ENCODE measurements at regions not wholly inside any gene's neighbourhood (a gene's known extent, or its start where the extent isn't known, plus 50 kb on each side); places are given as distances from the start of the nearest gene placed in this dataset.

- FAIRE-seq, result no peak
Measured at GRCh38 chr18:76179257-76179656, 315.8 kb downstream of the ZNF516 start.

DNA sequence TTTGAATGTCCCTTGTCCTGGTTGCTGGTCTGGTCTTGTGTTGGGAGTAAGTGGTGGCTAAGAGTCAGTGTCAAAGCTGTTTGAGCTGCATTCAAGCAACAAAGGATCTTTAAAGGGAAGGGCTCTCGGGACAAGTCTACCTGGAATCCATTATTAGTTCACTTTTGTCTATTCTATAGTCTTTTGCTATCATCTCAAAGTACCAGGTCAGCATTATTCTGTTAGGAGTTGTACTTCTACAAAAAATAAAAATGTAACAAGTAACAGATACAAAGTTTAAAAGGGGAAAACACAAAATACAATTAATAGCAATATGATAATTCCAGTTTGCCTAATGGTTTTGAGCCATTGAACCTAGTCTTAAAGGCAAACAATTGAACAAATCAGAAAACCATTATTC is 317.9 kb downstream of the ZNF516 start:
- FAIRE-seq, result no peak

DNA sequence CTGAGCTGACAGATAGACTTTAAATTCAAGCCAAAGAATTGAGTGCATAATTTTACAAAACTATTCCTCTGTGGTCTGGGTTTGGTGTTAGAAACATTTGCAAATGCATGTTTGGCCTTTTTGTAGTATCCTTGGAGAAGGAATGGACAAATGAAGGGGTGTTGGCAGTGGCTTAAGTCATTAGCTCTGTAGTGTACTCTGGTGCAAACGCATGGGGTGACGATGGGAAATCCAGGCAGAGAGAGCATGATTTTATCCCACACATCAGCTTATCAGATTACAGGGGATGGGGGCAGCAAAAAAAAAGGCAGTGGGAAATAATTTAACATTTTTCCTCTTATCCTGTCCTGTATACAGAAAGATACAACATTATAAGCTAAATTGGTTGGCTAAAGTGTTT is 320.6 kb downstream of the ZNF516 start:
- FAIRE-seq, result no peak

DNA sequence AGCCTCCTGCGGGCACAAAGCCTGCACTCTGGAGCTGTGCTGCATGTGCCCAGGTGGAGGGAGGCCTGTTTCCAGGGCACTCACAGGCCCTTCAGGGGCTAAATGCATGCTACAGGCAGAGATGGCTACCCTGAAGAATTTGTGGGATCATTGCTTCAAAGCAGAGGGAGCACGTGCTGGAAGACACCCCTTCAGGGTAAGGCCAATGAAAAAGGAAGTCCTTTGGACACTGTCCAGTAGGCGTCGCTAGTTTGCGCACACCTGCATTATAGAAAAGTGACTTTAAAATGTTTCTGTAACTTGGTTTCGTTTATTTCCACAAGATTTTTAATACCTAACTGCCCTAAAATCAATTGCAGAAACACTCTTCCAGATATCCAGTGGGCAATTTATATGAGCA is 325.3 kb downstream of the ZNF516 start:
- FAIRE-seq, result no peak

- FAIRE-seq, result no peak
Measured at GRCh38 chr18:76167845-76168621, 327.0 kb downstream of the ZNF516 start.

DNA sequence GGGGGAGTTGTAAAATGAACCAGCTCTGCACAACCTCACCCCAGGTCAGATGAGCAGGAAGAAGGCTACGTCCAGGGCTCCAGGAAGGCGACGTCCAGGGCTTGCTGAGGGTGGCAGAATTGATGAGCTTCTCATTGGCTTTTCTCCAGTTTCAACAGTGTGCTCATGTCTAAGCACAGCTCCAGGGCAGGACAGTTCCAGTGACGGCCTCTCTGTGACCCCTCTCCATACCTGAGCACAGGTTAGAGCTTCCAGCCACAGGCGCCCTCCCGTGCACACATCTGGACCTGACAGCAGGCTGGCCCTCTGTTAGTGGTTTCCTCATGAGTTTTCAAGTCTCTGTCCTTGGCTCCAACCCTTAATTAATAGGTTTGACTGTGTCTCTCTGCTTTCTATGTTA is 327.6 kb downstream of the ZNF516 start:
- FAIRE-seq, result no peak

- FAIRE-seq, result no peak
Measured at GRCh38 chr18:76162886-76163285, 332.2 kb downstream of the ZNF516 start.

- no peak for FAIRE-seq
Measured at GRCh38 chr18:76161983-76162382, 333.1 kb downstream of the ZNF516 start.

DNA sequence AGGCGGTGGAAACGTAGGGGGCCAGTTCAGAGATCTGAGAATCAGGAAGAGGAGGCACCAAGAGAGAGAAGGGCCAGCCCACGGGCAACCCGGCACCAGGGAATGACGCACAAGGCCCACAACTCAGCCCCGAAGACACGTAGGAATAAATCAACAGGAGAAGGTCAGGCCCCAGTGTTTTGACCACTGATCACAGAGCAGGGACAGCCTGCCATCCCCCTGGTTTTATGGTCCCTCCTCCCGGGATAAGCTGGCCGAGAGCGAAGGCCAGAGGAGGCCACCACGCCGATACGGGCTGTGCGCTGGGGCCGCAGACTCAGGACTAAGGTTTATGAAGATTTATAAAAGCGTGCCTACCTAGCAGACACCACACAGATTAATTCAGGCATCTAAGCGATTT is 341.4 kb downstream of the ZNF516 start:
- no peak for FAIRE-seq

DNA sequence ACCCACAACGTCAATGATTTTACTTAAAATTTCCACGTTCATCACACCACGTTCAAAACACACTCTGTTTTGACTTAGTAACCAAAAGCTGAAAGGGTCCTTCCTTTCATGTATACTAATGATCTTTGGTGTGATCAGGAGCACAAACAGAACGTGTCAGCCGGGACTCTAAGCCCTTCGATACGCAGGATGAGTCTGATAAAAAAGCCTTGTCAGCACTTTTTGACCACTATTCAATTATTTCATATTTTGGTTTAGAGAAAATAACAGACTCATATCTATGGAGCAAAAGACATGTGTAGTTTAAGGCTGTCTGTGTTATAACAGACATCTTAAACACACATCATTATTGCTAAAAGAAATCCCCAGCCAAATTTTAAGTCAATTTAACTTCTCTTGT is 345.3 kb downstream of the ZNF516 start:
- no peak for FAIRE-seq

- FAIRE-seq, result no peak
Measured at GRCh38 chr18:76149284-76149683, 345.8 kb downstream of the ZNF516 start.

- FAIRE-seq, result no peak
Measured at GRCh38 chr18:76145521-76146376, 349.3 kb downstream of the ZNF516 start.

GRCh38 chr18:76144844-76145243 is 350.2 kb downstream of the ZNF516 start:
- FAIRE-seq, result no peak

- no peak for FAIRE-seq
Measured at GRCh38 chr18:76142611-76143010, 352.4 kb downstream of the ZNF516 start.

DNA sequence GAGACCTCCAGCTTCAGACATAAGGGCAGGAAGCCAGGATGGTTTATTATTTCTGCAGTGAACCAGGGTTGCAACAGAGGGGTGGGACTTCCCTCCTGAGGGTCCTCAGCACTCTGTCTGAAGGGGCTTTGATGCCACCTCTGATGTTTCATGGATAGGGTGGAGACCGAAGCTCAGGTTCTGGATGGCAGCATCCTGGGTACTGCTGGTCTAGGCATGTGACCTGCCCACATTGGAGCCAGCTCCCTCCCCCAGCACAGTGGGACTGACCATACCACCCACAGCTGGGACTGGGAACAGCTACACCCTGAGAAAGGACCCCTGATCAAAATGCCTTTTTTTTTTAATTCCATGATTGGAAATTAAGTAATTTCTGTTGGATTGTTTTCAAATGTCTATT is 355.2 kb downstream of the ZNF516 start:
- FAIRE-seq, result no peak

DNA sequence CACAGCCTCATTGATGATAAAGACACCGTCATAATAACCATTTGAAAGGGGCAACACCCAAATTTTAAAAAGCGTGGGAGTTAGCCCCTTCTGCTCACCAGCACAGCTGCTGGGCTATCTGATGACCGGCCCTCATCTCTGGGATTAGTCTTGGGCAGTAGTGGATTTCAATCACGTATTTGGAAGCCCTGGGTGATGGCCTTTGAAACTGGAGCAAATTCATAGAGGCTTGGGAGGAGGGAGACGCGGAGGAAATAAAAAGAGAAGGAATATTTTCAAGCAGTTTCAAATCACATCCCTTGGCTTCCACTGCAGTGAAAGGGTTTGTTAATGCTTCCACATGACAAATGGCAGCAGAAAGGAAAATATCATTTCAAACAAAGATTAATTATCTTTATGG is 357.8 kb downstream of the ZNF516 start:
- no peak for FAIRE-seq

DNA sequence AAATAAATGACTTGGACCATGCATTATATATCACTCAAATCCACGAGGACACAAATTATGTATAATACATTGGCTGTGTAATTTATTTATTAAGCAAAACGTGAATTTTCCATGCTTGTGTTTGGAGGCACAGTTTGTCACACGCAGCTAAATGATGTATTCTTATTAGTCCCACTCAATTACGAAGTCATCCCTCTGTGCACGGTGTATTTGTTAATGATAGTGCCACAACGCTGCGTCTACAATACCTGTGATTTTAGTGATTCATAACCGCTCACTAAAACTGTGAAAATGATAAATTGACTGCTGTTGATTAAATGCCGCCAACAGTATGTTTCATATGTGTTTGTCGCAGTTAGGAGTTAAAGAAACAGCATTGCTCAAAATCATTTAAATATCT is 358.3 kb downstream of the ZNF516 start:
- FAIRE-seq, result no peak

GRCh38 chr18:76134628-76135027 is 360.4 kb downstream of the ZNF516 start:
- no peak for FAIRE-seq

GRCh38 chr18:76133873-76134272 is 361.2 kb downstream of the ZNF516 start:
- FAIRE-seq, result no peak

DNA sequence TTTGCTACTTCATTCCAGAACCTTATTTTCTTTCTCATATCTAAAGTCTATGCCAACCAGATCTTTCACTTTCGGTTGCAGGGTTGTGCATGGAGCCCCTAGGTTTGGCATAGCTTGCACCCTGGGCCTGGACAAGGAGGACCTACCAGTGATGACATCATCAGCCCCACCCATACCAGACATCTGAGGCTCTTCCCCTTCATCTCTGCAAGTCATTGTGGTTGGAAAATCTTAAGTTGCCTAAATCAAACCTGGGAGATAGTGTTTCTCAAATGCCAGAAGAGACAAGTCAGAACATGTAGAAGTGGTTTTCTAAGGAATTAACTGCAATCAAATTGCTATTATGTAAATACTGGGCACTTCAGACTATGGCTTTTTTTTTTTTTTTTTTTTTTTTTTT is 363.3 kb downstream of the ZNF516 start:
- FAIRE-seq, result no peak

DNA sequence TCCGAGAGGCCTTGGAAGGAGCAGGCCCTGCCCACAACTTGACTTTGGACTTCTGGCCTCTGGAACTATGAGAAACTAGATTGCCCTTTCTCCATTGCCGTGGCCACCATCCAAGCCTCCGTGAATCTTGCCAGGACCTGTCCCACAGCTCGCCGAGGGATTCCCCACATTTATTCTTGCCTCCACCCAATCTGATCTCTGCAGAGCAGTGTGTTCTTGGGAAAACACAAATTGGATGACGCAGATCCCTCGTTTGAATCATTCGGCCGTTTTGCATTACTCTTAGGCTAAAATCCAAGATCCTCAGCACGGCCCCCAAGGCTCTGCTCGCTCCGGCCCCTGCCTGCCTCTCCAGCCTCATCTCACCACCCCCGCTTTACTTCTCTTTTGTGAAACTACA is 364.2 kb downstream of the ZNF516 start:
- no peak for FAIRE-seq

DNA sequence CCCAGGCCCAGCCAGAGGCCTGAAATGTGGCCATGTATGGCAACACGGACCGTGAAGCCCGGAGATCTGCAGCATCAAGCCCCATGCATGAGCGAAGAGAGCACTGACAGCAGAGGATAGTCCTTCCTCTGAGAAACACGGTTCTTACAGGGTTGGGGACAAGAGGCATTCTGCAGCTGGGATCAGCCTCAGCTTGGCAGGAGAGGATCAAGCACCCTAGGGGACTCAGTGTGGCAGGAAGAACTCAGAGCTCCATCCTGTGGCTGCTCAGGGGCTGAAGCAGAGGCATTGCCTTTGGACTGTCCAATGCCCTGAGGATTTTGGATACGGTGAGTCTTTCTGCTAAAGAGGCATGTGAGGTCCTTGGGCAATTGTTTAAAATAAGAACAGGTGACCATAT is 368.7 kb downstream of the ZNF516 start:
- FAIRE-seq, result no peak

GRCh38 chr18:76121011-76121410 is 374.0 kb downstream of the ZNF516 start:
- FAIRE-seq, result no peak

GRCh38 chr18:76115580-76115979 is 379.5 kb downstream of the ZNF516 start:
- no peak for FAIRE-seq
